Breast epithelium (tissue), 3 donors: ENCODE measurements at regions not wholly inside any gene's neighbourhood (a gene's known extent, or its start where the extent isn't known, plus 50 kb on each side); places are given as distances from the start of the nearest gene placed in this dataset.

Experiments
- CTCF ChIP-seq, 3 donors: fragments of 450-650 bp; IDR thresholded peaks; one replicate each; pipeline ENCODE4 v1.5.1; 2016 to 2017; ENCODE audit warnings: antibody characterized with exemption in 3 of 3, mild to moderate bottlenecking in 3 of 3, moderate library complexity in 3 of 3
- POLR2AphosphoS5 ChIP-seq, 3 donors: sonication (generic); formaldehyde crosslinking; IDR thresholded peaks; one replicate each; pipeline ENCODE4 v1.6.1; 2017; ENCODE audit warnings: antibody characterized with exemption in 3 of 3

DNA sequence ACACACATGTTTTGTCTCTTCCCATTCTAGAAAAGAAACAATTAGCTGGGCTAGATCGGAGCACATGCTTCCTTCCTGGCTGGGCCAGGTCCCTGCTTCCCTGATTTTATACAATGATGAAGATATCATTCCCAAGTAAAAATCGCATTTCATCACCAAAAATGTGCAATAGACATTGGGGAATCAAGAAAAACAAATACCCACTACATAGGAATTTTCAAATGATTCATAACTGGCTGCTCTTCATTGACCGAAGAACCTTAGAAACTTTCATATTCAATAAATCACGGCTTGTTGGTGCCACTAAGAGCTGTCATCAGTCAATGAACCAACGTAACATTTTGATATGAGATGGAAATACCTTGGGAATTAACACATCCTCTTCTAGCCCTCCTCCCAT is 373.6 kb upstream of the TRIB2 start:
- TF ChIP-seq CTCF (IDR thresholded peaks at IDR 0.05) (no peak), POLR2AphosphoS5 (IDR thresholded peaks at IDR 0.05) (no peak)
